ENCODE measurements at regions not wholly inside any gene's neighbourhood (a gene's known extent, or its start where the extent isn't known, plus 50 kb on each side); places are given as distances from the start of the nearest gene placed in this dataset.

DNA sequence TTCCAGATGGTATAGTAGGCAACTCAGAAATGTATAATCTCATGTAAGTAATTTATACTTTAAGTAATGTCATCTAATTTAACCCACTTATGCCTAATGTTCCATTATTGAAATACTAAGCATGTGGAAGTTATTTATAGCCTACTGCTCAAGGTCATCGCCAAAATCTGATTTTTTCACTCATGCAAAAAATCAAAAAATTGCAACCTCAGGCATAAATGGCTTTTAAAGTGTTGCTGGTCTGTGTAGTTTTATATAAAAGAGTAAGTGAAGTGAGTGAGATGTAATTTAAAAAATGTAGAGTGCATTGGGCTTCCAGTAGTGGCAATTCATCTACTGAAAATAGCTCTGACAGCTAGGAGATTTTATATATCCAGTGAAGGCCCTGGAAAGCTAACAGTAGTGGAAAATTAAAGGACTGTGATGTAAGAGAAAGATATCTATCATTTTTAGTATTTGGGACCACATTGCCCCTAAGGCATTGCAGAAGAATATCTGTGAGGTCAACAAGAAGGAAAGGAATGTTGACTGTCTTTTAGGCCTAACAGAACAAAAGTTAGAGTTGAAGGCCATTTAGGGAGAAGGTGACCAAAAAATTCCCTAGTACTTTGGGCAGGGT is 624.5 kb upstream of the CHORDC1 start:
- TF ChIP-seq, protein P1, sequence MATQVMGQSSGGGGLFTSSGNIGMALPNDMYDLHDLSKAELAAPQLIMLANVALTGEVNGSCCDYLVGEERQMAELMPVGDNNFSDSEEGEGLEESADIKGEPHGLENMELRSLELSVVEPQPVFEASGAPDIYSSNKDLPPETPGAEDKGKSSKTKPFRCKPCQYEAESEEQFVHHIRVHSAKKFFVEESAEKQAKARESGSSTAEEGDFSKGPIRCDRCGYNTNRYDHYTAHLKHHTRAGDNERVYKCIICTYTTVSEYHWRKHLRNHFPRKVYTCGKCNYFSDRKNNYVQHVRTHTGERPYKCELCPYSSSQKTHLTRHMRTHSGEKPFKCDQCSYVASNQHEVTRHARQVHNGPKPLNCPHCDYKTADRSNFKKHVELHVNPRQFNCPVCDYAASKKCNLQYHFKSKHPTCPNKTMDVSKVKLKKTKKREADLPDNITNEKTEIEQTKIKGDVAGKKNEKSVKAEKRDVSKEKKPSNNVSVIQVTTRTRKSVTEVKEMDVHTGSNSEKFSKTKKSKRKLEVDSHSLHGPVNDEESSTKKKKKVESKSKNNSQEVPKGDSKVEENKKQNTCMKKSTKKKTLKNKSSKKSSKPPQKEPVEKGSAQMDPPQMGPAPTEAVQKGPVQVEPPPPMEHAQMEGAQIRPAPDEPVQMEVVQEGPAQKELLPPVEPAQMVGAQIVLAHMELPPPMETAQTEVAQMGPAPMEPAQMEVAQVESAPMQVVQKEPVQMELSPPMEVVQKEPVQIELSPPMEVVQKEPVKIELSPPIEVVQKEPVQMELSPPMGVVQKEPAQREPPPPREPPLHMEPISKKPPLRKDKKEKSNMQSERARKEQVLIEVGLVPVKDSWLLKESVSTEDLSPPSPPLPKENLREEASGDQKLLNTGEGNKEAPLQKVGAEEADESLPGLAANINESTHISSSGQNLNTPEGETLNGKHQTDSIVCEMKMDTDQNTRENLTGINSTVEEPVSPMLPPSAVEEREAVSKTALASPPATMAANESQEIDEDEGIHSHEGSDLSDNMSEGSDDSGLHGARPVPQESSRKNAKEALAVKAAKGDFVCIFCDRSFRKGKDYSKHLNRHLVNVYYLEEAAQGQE (IDR thresholded peaks at IDR 0.05; ENCODE audit: insufficient read depth in 1 of 2, low read depth in 2 of 2, low read length in 2 of 2) = no peak

DNA sequence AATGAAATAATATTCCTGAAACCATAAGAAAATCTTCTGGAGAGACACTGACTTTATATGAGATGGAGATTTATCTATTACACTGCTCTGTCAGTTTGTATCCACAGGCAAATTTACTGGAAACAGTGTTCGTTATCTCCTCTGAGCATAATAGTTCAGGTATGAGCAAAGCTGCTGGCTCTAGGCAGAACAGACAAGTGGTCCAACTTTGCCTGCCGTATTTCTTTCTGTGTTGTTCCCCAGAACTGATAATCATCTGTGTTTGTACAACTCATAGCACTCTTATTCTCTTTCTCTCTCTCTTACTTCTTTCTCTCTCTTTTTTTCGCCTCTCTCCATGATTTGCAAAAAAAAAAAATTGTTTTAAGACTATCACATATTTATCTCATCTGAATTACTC is 623.8 kb upstream of the CHORDC1 start:
- TF ChIP-seq SIN3A (IDR thresholded peaks at IDR 0.05; ENCODE audit: borderline replicate concordance, insufficient read depth, low read length) (no peak), FOXP2 (optimal IDR thresholded peaks at IDR 0.05; ENCODE audit: borderline replicate concordance, extremely low read depth, extremely low read length, insufficient read depth) (no peak), POLR2AphosphoS5 (IDR thresholded peaks at IDR 0.05; ENCODE audit: low read depth, low read length) (no peak), TAF1 (IDR thresholded peaks at IDR 0.05; ENCODE audit: borderline replicate concordance, insufficient read depth, low read length) (no peak)
- TF ChIP-seq, protein P1 (IDR thresholded peaks at IDR 0.05; ENCODE audit: insufficient read depth in 1 of 2, low read depth in 2 of 2, low read length in 2 of 2) = no peak

DNA sequence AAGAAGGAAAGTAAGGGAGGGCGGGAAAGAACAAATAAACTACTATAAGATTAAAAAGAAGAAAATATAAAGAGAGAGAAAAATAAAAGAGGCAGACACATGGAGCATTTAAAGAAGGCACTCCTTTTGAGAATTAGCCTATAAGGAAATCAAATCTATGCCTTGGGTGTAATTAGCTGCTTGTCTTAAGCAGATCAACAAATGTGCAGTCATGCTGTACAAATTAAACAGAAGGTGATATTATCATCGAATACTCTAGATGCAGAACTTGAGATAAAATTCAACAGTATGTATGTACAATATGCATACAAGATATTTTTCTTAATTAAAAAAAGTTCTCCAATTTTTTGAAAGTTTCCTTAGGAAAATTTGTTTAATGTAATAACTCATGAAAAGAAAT is 623.0 kb upstream of the CHORDC1 start:
- TF ChIP-seq FOXP2 (optimal IDR thresholded peaks at IDR 0.05; ENCODE audit: borderline replicate concordance, extremely low read depth, extremely low read length, insufficient read depth) = no peak
- no peak for TF ChIP-seq POLR2AphosphoS5 (IDR thresholded peaks at IDR 0.05; ENCODE audit: low read depth, low read length)
- TF ChIP-seq TAF1 (IDR thresholded peaks at IDR 0.05; ENCODE audit: borderline replicate concordance, insufficient read depth, low read length) = no peak
- TF ChIP-seq SIN3A (IDR thresholded peaks at IDR 0.05; ENCODE audit: borderline replicate concordance, insufficient read depth, low read length) = no peak
- TF ChIP-seq, protein P1 (IDR thresholded peaks at IDR 0.05; ENCODE audit: insufficient read depth in 1 of 2, low read depth in 2 of 2, low read length in 2 of 2) = no peak

DNA sequence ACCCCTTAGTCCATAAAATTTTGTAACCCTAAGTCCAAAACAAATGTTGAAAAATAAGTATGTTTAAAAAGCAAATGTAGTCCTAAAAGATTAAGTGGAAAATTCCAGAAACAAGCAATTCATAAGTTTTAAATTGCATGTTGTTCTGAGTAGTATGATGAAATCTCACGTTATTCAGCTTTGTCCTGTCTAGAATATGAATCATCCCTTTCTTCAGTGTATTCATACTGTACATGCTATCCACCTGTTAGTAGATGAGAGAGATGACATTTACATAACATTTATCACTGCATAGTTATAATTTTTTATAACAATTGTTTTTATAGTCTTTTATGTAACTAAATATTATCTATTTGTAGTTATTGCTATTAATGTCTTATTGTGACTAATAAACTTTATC is 622.3 kb upstream of the CHORDC1 start:
- TF ChIP-seq SIN3A (IDR thresholded peaks at IDR 0.05; ENCODE audit: borderline replicate concordance, insufficient read depth, low read length) (no peak), FOXP2 (optimal IDR thresholded peaks at IDR 0.05; ENCODE audit: borderline replicate concordance, extremely low read depth, extremely low read length, insufficient read depth) (no peak), TAF1 (IDR thresholded peaks at IDR 0.05; ENCODE audit: borderline replicate concordance, insufficient read depth, low read length) (no peak), POLR2AphosphoS5 (IDR thresholded peaks at IDR 0.05; ENCODE audit: low read depth, low read length) (no peak)
- TF ChIP-seq, protein P1 (IDR thresholded peaks at IDR 0.05; ENCODE audit: insufficient read depth in 1 of 2, low read depth in 2 of 2, low read length in 2 of 2) = no peak

DNA sequence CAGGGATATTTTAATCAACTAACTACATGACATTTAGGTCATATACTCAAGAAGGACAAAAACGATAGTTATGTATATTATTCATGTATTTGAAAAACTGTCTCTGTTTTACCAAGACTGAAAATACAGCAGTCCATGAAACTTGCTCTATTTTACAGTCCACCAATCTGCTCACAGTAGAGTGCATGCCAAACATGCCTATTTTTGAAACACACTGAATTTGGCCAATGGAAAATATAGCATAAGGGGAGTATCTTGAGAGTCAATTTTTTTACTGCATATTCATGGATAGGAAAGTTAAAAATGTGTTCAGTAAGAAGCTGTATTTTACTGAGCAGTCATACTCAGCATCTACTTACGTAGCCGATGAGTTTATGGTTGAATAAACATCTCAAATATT is 621.2 kb upstream of the CHORDC1 start:
- TF ChIP-seq SIN3A (IDR thresholded peaks at IDR 0.05; ENCODE audit: borderline replicate concordance, insufficient read depth, low read length) (no peak), POLR2AphosphoS5 (IDR thresholded peaks at IDR 0.05; ENCODE audit: low read depth, low read length) (no peak), FOXP2 (optimal IDR thresholded peaks at IDR 0.05; ENCODE audit: borderline replicate concordance, extremely low read depth, extremely low read length, insufficient read depth) (no peak), TAF1 (IDR thresholded peaks at IDR 0.05; ENCODE audit: borderline replicate concordance, insufficient read depth, low read length) (no peak)
- TF ChIP-seq, protein P1 (IDR thresholded peaks at IDR 0.05; ENCODE audit: insufficient read depth in 1 of 2, low read depth in 2 of 2, low read length in 2 of 2) = no peak
